HL-60/S4 (cell line): ENCODE measurements at regions not wholly inside any gene's neighbourhood (a gene's known extent, or its start where the extent isn't known, plus 50 kb on each side); places are given as distances from the start of the nearest gene placed in this dataset.
"Not testable (repeated sequence)": the region's sequence is repeated elsewhere in the genome, so short reads cannot be mapped to it uniquely, and the experiment has no call there.

ENCODE experiments used
- in situ Hi-C: fragments of 300-500 bp; cut with MboI; formaldehyde crosslinking; loops from 2 replicates; pipeline ENCODE4 v1.14.3; 2022; ENCODE audit warnings: low sequenced_read_pairs

DNA sequence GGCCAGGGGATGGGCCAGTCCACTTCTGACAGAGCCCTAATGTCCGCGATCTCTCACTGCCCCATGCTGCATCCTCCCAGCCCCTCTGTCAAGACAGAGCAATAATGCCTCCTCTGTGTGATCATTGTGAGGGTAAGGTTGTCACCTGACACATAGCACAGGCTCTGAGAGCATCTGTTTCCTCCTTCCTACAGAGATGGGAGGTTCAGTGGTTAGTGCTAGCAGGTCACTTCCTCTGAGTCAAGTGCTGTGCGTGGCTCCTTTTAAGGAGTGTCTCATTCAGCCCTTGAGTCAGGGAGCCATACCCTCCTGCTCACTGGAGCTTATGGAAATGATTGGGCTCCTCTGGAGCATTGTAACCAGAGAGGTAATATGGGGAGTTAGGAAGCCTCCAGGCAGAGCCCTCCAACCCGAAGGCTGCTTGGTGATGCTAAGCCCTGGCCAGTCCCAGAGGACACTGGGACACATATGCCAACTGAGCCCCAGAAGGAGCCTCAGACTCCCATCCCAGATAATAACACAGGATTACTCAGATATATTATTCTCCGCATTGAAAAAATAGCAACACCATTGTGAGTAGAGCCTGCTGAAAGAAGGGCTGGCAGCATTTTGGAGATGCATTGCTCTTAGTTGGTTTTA lies 189.0 kb downstream of the GALNT1 start:
- in situ Hi-C loops = loop anchor here (25.0 kb wide), 1 partner anchor 317 kb away; no protein-coding TSS in a partner anchor

DNA sequence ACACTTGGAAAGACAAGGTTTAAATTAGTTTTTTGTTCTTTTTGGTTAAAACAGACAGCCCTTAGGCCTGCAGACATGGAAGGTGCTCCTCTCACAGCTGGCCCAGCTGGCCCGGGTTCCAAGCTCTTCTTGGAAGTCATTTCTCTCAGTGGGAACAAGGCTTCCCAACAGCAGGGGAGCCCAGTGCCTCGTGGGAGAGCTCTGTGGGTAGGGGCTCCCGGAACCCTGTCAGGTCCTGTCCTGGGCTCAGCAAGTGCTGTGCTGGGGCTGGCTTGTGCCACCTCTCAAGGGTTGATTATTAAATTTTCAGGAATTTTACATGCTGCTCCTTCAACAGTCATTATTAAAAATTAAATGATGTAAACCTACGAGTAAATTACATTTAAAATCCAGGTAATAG lies 189.6 kb downstream of the GALNT1 start:
- in situ Hi-C loops = loop anchor here (25.0 kb wide), 1 partner anchor 316 kb away; no protein-coding TSS in a partner anchor

DNA sequence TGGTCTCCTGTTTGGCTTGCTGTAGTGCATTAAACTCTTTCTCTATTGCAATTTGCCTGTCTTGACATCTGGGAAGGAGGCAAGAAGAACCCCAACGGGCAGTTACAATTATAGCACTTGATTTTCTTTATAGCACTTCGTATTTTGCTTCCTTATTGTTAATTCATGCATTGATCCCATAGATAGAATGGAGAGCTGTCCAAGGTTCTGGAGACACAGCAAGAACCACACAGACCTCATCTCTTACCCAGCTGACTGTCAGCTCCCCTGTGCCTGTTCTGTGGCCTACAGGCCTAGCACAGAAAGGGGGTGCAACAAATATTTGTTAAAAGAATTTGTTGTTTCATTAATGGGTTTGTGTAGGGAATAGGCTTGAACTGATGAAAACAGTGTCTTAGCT lies 194.3 kb downstream of the GALNT1 start:
- in situ Hi-C loops = no loop called here

DNA sequence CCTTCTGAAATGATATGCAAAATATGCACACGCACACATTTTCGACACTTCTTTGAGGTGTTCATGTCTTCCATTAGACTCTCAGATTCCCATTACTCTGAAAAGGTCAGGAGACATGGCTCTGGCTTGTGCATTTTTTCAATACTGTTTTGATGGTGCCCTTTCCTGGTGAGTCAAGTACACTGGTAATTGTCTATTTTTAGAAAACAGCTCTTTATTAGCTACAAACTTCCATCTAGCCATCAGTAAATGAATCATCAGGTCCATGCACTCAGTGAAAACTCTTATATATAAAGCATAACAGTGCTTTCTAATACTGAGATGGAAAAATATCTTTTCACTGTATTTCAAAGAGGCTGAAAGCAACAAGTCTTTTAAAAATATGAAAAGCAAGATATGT lies 194.9 kb downstream of the GALNT1 start:
- in situ Hi-C loops = no loop called here

DNA sequence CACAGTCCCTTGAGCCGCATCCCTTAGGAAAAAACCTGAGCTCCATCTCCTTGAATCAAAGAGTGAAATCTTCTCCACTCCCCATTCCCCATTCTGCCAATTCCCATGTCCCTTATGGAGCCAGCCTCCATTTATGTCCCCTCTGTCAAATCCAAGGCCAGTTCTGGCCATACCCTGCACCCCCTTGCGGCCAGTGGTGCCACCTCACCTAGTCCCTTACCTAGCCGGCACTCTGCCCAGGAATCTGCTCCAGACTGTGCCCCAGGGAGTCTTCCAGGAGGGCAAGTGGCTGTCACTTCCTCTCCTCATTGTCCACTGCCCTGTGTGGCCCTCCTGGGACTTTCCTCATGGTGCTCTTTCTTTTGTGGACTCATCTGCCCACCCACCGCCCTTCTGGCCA lies 195.4 kb upstream of the RMP24 start:
- in situ Hi-C loops = no loop called here

DNA sequence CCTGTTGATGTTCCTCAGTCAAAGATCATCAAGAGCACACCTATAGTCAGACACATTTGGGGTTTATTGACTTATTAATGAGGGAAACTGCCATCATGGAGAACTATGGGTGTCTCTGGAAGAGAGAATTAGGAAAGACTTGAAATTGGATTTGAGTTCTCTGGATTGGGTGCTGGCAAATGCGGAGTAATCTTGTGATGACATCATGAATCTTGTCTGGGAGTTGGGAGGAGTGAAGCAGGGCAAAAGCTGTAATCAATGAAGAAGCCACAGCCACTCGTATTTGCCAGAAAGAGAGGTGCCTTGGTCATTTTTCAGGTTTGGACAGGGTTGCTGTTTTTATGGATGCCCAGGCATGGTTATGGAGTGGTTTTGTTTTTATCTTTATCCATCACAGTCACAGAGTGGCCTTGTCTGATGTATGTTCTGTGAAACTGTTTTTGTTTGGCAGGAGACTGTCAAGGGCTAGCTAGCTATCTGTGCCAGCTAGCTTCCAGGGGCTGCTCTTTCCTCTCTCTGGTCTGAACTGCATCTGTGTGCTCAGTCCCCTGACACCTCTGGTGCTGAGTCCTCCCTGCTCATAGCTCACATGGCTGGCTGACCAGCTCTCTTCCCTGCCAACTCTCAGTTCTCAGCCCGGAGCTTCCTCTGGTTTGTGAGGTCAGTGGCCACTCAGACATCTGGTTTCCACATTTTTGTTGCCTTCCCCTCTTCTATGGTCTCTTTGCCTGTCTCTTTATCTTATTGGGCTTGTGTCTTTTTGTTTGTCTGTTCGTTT lies 193.4 kb upstream of the RMP24 start:
- in situ Hi-C loops = no loop called here

DNA sequence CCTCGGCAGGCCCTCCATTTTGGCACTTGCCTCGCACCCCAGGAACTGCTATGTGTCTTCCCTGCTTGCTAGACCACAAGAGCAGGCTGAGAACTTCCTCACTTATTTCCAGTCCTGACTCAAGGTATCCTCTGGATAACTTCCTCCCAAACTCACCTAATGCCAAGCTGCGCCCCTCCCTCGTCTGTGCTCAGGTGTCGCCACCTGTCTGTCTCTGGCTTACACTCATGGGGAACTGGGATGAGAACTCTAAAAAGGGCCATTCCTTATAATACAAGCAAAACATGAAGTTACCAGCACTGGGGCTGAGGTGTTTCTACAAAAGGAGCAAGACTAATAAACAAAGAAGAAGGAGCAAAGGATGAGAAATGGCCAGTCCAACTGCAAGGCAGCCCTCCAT lies 191.5 kb upstream of the RMP24 start:
- in situ Hi-C loops = no loop called here

DNA sequence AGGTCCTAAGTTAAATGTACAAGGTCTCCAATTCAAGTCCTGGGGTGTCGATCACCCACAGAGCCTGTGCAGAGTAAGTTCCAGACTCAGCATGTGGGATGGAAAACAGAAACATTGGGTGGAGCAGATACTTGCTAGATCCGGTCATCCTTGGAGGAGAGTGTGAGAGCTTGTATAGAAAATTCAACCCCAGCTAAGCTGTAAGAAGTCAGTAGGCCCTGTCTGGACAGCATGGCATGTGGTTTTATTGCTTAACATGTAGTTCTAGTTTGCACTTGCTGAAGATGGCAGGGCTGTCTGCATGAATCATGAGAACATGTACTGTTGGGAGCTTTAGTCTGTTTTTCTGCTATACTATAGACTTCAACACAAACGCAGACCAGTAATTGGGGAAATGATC lies 189.6 kb upstream of the RMP24 start:
- in situ Hi-C loops = no loop called here

DNA sequence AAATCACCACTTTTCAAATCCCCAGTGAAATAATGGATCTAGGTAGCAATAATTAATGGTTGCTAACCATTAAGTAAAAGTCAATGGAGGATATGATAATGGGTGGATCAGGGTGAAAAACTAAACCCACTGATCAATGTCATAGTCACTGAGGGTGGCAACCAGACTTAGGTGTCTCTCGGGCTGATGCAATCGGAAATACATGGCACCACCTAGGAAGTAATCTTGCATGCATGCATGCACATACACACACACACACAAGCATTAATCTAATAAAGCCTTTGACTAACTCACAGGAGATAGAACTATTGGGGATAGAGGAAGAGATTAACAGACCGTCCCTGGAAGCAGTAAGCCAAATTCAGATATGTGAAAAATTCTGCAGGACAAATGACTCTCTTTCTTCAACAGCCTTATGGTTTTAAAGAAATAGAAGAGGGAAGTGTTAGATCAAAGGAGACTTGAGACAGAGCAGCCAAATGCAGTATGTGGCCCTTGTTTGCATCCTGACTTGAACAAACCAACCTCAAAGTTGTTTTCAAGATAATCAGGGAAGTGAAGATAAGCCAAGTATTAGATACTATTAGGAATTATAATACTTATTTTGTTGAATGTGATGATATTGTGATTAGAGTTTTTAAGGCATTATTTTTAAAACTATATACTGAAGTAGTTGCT lies 186.0 kb upstream of the RMP24 start:
- in situ Hi-C loops = no loop called here

DNA sequence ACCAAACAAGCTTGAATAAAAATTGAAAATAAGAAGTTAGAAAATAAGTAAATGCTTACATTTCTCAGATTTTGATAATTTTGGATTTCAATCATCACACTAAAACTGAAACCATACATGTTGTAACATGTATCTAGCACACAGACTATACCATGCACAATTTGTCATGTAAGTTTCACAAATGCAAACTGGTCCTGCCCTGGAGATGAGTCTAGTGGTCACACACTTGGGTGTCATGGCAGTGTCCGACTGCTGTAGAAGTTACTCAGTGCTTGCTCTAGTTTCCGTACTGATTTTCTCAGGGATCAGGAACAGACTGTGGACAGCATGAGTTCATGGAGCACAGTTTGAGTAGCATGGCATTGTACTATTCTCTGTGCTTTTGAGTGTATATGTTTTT lies 182.9 kb upstream of the RMP24 start:
- in situ Hi-C loops = no loop called here

DNA sequence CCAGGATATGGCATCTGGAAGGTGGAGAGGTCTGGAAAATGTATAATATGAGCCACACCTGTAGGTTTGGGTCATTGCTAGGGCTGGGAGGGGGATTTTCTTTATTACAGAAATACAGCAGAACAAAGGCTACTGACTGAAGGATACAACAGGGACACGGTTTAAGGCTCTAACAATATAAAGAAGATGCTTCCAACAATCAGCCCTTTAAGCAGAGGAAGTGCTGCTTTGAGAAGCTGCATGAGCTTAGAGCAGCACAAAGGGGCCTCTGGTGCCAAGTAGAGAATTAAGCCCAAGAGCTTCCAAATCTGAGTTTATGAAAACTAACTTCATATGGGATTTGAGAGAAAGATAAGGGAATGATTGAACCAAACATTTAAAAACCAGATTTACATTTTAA lies 174.5 kb upstream of the RMP24 start:
- in situ Hi-C loops = no loop called here

DNA sequence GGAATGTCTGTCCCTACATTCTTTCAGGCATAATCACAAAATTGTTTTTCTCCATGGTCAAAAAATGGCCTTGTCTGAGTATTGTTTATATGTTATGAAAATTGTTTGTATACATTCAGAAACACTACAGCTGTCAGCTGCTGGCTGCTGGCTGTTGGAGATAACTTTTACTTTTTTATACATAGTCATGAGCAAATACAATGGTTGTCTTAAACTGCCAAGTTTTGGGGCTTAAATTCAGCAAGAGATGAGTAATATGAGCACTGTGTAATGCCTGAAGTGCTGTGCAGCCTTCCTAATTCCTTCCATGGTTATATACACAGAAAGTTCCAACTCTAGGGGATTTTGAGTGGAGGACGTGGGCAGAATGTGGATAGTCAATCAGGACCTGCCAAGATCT lies 168.9 kb upstream of the RMP24 start:
- in situ Hi-C loops = no loop called here

DNA sequence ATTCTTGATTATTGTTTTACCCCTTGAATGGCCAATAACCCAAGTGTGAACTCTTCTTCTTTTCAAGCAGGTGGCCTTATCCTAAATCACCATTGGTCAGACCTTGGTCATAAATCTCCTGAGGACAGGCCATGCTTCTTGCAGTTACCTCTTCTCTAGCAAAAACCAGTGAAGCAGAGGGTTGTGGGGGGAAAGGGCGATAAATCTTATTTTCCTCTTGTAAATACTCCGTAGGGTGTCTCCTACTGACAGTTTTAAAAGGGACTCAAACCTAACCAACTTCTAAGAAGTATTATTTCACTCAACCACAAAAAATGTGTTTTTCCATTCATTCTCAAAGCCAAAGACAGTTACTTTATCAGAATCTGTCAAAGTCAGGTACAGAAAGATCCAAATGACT lies 168.1 kb upstream of the RMP24 start:
- in situ Hi-C loops = no loop called here

DNA sequence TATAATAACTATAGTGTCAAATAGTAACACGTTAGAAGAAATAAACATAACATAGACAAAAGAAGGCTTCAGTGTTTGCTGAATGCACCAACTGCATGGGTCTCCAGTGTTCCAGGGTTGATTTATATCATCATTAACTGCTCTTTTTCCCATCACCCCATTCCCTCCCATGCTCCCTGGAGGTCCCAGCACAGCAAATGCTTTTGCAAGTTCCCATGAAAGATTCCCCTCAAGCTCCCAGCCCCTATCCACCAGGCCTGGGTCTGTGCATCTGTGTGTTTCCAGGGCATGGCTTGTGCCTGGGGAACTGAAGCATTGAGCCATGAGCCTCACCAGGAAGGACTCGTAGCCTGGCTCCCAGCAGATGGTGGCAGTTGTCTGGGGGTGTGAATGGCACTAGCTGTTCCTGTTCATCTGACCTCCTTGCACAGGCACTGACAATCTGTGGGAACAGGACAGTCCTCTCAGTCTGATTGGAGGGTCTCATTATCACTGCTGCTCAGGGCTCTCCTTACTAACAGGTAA lies 164.6 kb upstream of the RMP24 start:
- in situ Hi-C loops = no loop called here

DNA sequence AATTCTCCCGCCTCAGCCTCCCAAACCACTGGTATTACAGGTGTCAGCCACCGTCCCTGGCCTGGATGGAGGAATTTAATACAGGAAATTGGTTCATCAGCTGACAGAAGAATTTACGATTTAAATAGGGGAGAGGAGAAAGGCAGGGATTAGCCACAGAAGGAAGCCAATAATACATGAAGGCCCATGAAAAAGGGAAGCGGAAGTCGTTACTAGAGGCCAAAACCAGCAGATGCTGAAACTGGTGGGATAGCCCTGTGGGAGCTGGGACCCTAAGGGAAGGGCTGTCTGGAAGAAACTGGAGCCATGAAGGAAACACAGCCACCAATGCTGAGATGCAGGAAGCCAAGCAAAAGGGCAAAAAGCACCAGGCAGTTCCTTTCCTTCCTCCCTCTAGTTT lies 163.7 kb upstream of the RMP24 start:
- in situ Hi-C loops = no loop called here

DNA sequence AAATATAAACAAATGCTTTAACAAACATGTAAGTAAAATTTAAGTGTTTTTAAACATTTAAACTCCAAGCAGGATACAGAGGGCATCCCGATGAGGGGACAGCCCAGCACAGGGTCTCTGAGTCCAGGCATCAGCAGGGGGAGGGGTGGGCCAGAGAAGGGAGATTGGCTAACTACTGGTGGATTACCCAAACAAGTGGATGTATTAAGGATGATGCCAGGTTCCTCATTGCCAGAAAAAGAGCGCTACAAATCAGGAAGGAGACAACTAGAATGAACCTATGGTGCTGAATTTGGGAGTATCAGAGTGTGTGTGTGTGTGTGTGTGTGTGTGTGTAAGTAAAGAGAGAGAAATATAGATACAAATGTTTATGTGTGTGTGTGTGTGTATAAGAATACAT lies 162.0 kb upstream of the RMP24 start:
- in situ Hi-C loops = no loop called here

DNA sequence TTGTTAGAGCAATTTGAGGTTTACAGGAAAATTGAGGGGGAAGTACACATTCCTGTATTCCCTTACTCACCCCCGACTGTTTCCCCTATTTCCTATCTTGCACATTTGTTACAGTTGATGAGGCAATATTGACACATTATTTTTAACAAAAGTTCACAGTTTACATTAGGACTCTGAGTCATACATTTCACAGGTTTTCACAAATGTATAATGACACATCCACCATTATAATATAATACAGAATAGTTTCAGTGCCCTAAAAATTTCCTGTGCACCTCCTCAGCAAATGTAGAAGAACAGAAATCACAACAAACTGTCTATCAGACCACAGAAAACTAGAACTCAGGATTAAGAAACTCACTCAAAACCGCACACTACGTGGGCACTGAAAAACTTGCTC lies 160.6 kb upstream of the RMP24 start:
- in situ Hi-C loops = no loop called here

DNA sequence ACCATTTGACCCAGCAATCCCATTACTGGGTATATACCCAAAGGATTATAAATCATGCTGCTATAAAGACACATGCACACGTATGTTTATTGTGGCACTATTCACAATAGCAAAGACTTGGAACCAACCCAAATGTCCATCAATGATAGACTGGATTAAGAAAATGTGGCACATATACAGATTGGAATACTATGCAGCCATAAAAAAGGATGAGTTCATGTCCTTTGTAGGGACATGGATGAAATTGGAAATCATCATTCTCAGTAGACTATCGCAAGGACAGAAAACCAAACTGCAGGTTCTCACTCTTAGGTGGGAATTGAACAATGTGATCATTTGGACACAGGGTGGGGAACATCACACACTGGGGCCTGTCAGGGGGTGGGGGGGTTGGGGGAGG lies 157.5 kb upstream of the RMP24 start:
- in situ Hi-C loops = not testable (repeated sequence)

DNA sequence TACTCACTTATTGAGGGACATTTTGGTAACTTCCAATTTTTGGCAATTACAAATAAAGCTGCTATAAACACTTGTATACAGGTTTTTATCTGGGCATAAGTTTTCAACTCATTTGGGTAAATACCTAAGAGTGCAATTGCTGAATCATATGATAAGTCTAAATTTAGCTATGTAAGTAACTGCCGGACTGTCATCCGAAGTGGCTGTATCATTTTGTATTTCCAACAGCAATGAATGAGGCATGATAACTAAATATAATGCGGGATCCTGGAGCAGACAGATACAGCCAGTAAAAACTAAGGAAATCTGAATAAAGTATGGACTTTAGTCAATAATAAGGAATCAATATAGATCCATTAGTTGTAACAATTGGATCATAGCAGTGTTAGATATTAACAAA lies 156.5 kb upstream of the RMP24 start:
- in situ Hi-C loops = no loop called here

DNA sequence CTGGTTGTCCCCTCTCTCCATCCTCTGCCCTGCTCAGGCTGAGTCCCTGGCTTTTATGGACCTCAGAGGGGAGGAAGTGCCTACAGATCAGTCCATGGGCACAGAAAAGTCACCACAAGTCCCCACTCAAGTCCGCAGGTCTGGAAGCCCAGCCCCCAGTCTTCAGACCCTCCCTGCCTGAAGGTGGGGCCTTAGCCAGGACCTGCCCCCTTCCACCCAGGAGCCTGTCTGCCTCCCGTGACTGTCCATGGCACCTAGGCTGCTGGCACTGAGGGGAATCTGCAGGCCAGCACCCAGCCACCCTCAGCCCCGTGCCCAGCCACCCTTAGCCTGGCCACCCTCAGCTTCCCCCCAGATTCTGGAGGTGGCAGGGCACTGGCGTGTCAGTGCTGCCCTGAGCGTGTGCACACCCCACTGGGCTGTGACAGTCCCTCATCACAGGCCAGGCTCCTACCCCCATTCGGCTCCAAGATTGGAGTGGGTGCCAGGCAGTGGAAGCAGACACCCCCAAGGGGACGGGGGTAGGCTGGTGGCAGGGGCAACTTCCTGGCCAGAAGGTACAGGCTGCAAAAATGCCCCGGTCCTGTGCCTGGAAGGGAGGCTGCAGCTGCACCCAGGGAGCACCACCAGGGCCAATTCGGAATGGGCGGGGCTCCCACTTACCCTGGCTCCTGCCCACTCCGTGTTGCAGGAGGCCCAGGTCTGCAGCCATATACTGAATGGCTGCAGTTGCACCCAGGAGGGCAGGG lies 154.7 kb upstream of the RMP24 start:
- in situ Hi-C loops = no loop called here

DNA sequence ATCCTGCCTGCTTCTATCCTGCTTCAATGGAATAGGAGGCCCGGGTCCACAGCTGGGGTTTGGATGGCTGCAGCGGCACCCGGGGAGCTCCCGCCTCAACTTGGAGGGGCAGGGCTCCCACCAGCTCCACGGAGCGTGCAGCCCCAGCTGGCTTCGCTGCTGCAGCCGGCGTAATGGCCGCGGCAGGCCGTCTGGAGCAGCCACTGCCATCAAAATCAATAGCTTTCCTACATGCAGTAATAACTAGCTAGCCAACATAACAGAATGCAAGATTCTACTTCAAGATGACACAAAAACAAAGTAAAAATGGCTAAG lies 154.2 kb upstream of the RMP24 start:
- in situ Hi-C loops = no loop called here
